K562 (cell line): ENCODE measurements at regions not wholly inside any gene's neighbourhood (a gene's known extent, or its start where the extent isn't known, plus 50 kb on each side); places are given as distances from the start of the nearest gene placed in this dataset.
"Not testable (repeated sequence)": the region's sequence is repeated elsewhere in the genome, so short reads cannot be mapped to it uniquely, and the experiment has no call there.

Experiments
- ATAC-seq: fragments of 200-7000 bp; cut with Tn5 transposase; 3 replicates; pipeline ENCODE4 v1.9.1; 2020; ENCODE audit warnings: moderate library complexity
- BruUV-seq: library from RNA; stranded (reverse); fragments of 400-500 nt; replicated peaks from 2 replicates; lab custom pipeline; 2021; lab: Mats Ljungman, UMichigan
- CTCF ChIA-PET: fragments of 300-600 bp; formaldehyde crosslinking; extraction: SDS; loops from one replicate; lab custom pipeline; 2021; ENCODE audit warnings: low intra/inter-chr PET ratio; lab: Yijun Ruan, JAX
- POLR2A ChIA-PET: fragments of 300-600, 350-650 bp; sonication (Branson Sonifier 250); formaldehyde crosslinking; extraction: SDS; loops from one replicate; lab custom pipeline; 2021; ENCODE audit warnings: antibody characterized with exemption, inconsistent platforms; lab: Yijun Ruan, JAX
- DNase-seq, 4 experiments: peaks; one replicate each; pipeline versions ENCODE4 v3.0.0 to v3.0.0-alpha.2; 2011 to 2018; ENCODE audit warnings: low spot score in 3 of 4, mixed read lengths in 3 of 4; ENCODE audit errors: extremely low read depth in 1 of 4
- FAIRE-seq: peaks from 2 replicates; lab custom pipeline; 2011; peaks lifted over from hg19 to GRCh38; lab: Jason Lieb, UNC
- H2AFZ ChIP-seq: 2 replicates; pipeline ENCODE4 v1.6.0; 2011; ENCODE audit warnings: low read depth, low read length, control low read depth, inconsistent platforms
- H3K27ac ChIP-seq: fragments of 200-600 bp; 3 replicates; pipeline ENCODE4 v1.8.0; 2011; ENCODE audit warnings: low read depth, mild to moderate bottlenecking, control low read depth, inconsistent platforms, low read length, moderate library complexity, mixed read lengths; ENCODE audit errors: extremely low read depth
- H3K27me3 ChIP-seq, 2 experiments: fragments of 300-600 bp in 1 of 2; 2 replicates in 1 of 2; 3 replicates in 1 of 2; pipeline versions ENCODE4 v1.6.0 to v1.8.0; 2011; ENCODE audit warnings: inconsistent platforms in 2 of 2, low read length in 2 of 2, mild to moderate bottlenecking in 1 of 2, mixed read lengths in 1 of 2, moderate library complexity in 1 of 2; ENCODE audit not compliant: control insufficient read depth in 2 of 2, insufficient read depth in 2 of 2
- H3K36me3 ChIP-seq: fragments of 300-600 bp; 3 replicates; pipeline ENCODE4 v1.8.0; 2011; ENCODE audit warnings: mild to moderate bottlenecking, low read length, inconsistent platforms; ENCODE audit not compliant: control insufficient read depth, insufficient read depth
- H3K4me1 ChIP-seq, 2 experiments: fragments of 200-600 bp in 1 of 2; replicated peaks in 1 of 2; 2 replicates in 1 of 2; 3 replicates in 1 of 2; pipeline versions ENCODE4 v1.5.1 to v1.8.0; 2011; ENCODE audit warnings: inconsistent platforms in 2 of 2, low read length in 2 of 2, mild to moderate bottlenecking in 1 of 2, mixed read lengths in 1 of 2, moderate library complexity in 1 of 2; ENCODE audit not compliant: control insufficient read depth in 2 of 2, insufficient read depth in 2 of 2
- H3K4me2 ChIP-seq: 2 replicates; pipeline ENCODE4 v1.6.1; 2011; ENCODE audit warnings: low read length, control low read depth, inconsistent platforms, mixed read lengths; ENCODE audit not compliant: insufficient read depth
- H3K4me3 ChIP-seq: fragments of 200-600 bp; sonication (generic), shearing (Covaris generic); 2 replicates; pipeline ENCODE4 v1.5.1; 2016; ENCODE audit warnings: control low read depth, inconsistent platforms
- H3K79me2 ChIP-seq: fragments of 200-600 bp; 3 replicates; pipeline ENCODE4 v1.8.0; 2011; ENCODE audit warnings: low read length, inconsistent platforms; ENCODE audit not compliant: control insufficient read depth, insufficient read depth
- H3K9ac ChIP-seq, 2 experiments: 2 replicates each; pipeline versions ENCODE4 v1.6.0 to v1.6.1; 2011; ENCODE audit warnings: low read depth in 2 of 2, low read length in 2 of 2, control low read depth in 1 of 2, inconsistent platforms in 1 of 2, mild to moderate bottlenecking in 1 of 2, mixed read lengths in 1 of 2; ENCODE audit not compliant: insufficient read depth in 1 of 2
- H3K9me1 ChIP-seq: one replicate; pipeline ENCODE4 v1.6.0; 2011; ENCODE audit warnings: inconsistent platforms, mild to moderate bottlenecking, low read length, moderate library complexity; ENCODE audit not compliant: control insufficient read depth, insufficient read depth
- H3K9me3 ChIP-seq: replicated peaks from 2 replicates; pipeline ENCODE4 v1.5.1; 2011; ENCODE audit warnings: low read depth, low read length, inconsistent platforms; ENCODE audit not compliant: control insufficient read depth, insufficient read depth
- H4K20me1 ChIP-seq: replicated peaks from 2 replicates; pipeline ENCODE4 v1.6.1; 2011; ENCODE audit warnings: low read length, inconsistent platforms, mixed read lengths; ENCODE audit not compliant: control insufficient read depth, insufficient read depth
- NR2C1 ChIP-seq, 2 experiments: fragments of 450-650 bp; IDR thresholded peaks; 2 replicates each; pipeline ENCODE4 v1.6.1; 2017; ENCODE audit warnings: mild to moderate bottlenecking in 2 of 2, antibody characterized with exemption in 1 of 2, inconsistent platforms in 1 of 2, missing compliant biosample characterization in 1 of 2, missing genetic modification characterization in 1 of 2
- NR2C2 ChIP-seq, 2 experiments: fragments of 200-800 bp in 1 of 2; sonication (Bioruptor generic) in 1 of 2; sonication (generic) in 1 of 2; formaldehyde crosslinking in 1 of 2; IDR thresholded peaks; 2 replicates each; pipeline versions ENCODE4 v1.6.1 to v1.8.0; 2016 to 2022; ENCODE audit warnings: mild to moderate bottlenecking in 1 of 2, missing compliant biosample characterization in 1 of 2, missing genetic modification characterization in 1 of 2, missing genetic modification reagents in 1 of 2
- TAF1 ChIP-seq: IDR thresholded peaks from 2 replicates; pipeline ENCODE4 v1.6.1; 2011; ENCODE audit warnings: mild to moderate bottlenecking, low read length, moderate library complexity; ENCODE audit not compliant: insufficient read depth, control insufficient read depth, severe bottlenecking; ENCODE audit errors: extremely low read depth
- WGBS: fragments of 100-300 bp; shearing (Covaris generic); methylation state at CpG from one replicate; pipeline ENCODE4 v1.1.6; 2016; ENCODE audit warnings: low coverage, mixed read lengths; ENCODE audit not compliant: insufficient coverage; ENCODE audit errors: missing lambda C conversion rate; 5-methylcytosine and 5-hydroxymethylcytosine counted together
- in situ Hi-C: fragments of 300-500 bp; cut with MboI; formaldehyde crosslinking; loops from 4 replicates; pipeline ENCODE4 v1.15.0; 2018; ENCODE audit warnings: inconsistent platforms, mixed read lengths
- intact Hi-C: fragments of 100-400 bp; cut with micrococcal nuclease; formaldehyde crosslinking; loops from 2 replicates; pipeline ENCODE4 v1.14.2; 2022

DNA sequence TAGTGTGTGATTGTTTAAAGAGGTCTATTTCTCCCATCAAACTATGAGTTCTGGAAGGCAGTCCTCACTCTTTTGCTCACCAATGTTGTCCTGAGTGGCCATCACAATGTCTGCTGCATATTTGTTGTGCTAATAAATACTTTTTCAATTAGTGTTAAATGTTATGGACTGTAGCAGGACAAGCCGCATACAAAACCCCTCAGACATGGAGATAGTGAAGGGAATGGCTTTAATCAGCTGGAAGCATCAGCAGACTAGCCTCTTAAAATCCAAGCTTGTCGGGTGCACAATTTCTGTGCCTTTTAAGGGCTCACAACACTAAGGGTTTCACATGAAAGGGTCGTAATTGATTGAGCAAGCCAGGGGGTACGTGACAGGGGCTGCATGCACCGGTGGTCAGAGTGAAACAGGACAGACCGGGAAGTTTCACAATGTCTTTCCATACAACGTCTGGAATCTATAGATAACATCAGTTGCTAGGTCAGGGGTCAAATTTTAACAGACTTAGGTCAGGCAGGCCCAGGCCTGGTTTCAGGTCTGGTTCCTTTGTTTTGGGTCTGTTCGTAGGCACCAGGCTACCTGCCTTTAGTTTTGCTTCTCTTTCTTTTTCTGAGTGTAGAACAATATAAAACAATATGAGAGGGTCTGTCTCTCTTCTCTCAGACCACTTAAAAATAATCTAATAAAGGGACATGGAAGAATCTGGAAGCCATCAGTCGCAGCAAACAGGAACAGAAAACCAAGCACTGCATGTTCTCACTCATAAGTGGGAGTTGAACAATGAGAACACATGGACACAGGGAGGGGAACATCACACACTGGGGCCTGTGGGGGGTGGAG, 327.6 kb upstream of the HTR1E start:
- peak overlapping the region; percentile 44 for H2AFZ ChIP-seq
- no peak for ATAC-seq
- H3K9ac ChIP-seq: no peak overlapping the region
- no TSS peak for BruUV-seq
- intact Hi-C loops (no loop called here), in situ Hi-C loops (no loop called here)
- no peak for FAIRE-seq
- peaks cover 0 to 11% of the 10 kb centered on the region in 2 experiments; a peak in 3 of 5 replicates for H3K4me1 ChIP-seq
- H3K36me3 ChIP-seq: no peaks in the 10 kb centered on the region
- H3K27me3 ChIP-seq: no peaks in the 10 kb centered on the region
- H3K79me2 ChIP-seq: no peaks in the 10 kb centered on the region
- H3K4me2 ChIP-seq: no peak overlapping the region
- H3K9me3 ChIP-seq: no peaks in the 10 kb centered on the region; the same call in 1 of the 2 replicates
- no peaks in the 10 kb centered on the region for H3K9me1 ChIP-seq
- CTCF ChIA-PET: no interaction called here
- H4K20me1 ChIP-seq: no peaks in the 10 kb centered on the region
- H3K4me3 ChIP-seq: no peak overlapping the region
- 33% methylated on average over 7 of the region's 9 CpGs for WGBS
- TF ChIP-seq NR2C2 (CRISPR knock-in tag; IDR thresholded peaks at IDR 0.05): no peak
- TF ChIP-seq NR2C2 (tag; IDR thresholded peaks at IDR 0.05): peak; percentile 51; the same call in 1 of the 2 replicates
- no peak for TF ChIP-seq TAF1
- peak; percentile 27; the same call in 1 of the 2 replicates for TF ChIP-seq NR2C1 (IDR thresholded peaks at IDR 0.05)
- TF ChIP-seq NR2C1 (tag; IDR thresholded peaks at IDR 0.05): no peak
- POLR2A ChIA-PET: no interaction called here
- DNase-seq: no peak
- H3K27ac ChIP-seq: no peak overlapping the region

DNA sequence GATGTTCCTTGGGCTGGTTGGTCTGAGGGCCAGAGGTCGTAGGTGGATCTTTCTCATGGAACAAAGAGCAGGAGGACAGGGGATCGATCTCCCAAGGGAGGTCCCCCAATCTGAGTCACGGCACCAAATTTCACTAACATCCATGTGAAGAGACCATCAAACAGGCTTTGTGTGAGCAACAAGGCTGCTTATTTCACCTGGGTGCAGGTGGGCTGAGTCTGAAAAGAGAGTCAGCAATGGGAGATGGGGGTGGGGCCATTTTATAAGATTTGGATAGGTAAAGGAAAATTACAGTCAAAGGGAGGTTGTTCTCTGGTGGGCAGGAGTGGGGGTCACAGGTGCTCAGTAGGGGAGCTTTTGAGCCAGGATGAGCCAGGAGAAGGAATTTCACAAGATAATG, 334.0 kb upstream of the HTR1E start:
- FAIRE-seq, POLR2A ChIA-PET, intact Hi-C loops: not testable (repeated sequence)

More for the DNA sequence above, 334.0 kb upstream of the HTR1E start:
- H3K4me1 ChIP-seq, H3K9ac ChIP-seq, H3K27me3 ChIP-seq, H2AFZ ChIP-seq, ATAC-seq, CTCF ChIA-PET, H3K4me3 ChIP-seq, DNase-seq, H3K4me2 ChIP-seq, BruUV-seq, in situ Hi-C loops, H3K27ac ChIP-seq, H3K9me3 ChIP-seq, H4K20me1 ChIP-seq, H3K9me1 ChIP-seq, H3K36me3 ChIP-seq, H3K79me2 ChIP-seq: not testable (repeated sequence)
- WGBS: 51% methylated on average over 2 of the region's 3 CpGs
